ENCODE measurements at regions not wholly inside any gene's neighbourhood (a gene's known extent, or its start where the extent isn't known, plus 50 kb on each side); places are given as distances from the start of the nearest gene placed in this dataset.

DNA sequence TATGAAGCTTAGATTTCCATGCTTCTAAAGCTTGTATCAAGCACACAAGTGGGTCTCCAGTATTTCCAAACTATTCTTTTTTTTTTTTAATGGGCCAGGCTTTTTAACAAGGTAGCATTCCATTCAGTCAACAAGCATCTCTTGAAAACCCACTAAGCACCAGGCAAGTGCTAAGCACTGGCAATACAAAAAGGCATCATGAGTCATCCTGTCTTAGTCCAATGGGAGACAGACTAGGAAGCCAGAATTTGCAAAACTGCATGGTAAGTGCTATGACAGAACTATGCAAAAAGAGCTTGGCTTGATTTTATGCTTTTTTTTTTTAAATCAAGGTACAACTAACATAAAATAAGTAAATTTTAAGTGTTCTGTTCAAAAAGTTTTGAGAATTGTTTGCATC, 109.3 kb upstream of the DST start:
- no peaks in the 10 kb centered on the region for H3K36me3 ChIP-seq (replicated peaks; ENCODE audit: control insufficient read depth, insufficient read depth, low read length)
- no peaks in the 10 kb centered on the region for H3K27me3 ChIP-seq (ENCODE audit: control insufficient read depth, insufficient read depth, low read length)
- no peak overlapping the region for H3K4me3 ChIP-seq (ENCODE audit: insufficient read depth, low read depth, low read length)
- DNase-seq, result no peak

DNA sequence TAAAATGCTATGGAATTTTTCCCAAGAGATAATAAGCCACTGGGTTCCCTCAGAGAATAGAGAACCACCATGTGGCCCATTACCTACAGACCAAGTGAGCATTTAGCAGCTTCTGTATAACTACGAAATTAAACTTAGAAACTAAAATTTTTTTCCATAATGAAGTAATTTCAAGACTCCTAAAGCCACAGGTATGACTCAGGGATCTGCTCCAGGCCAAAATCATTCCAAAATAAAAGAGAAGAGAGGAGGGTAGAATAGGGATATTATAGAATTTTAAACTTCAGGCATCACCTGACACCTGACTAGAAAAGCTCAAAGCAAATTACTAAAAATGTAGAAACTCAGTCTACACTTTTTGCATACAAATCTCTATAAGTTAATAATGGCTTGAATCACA, 108.9 kb upstream of the DST start:
- Histone ChIP-seq H3K27me3 (ENCODE audit: control insufficient read depth, insufficient read depth, low read length) (no peaks in the 10 kb centered on the region), H3K4me3 (ENCODE audit: insufficient read depth, low read depth, low read length) (no peak overlapping the region), H3K36me3 (replicated peaks; ENCODE audit: control insufficient read depth, insufficient read depth, low read length) (no peaks in the 10 kb centered on the region)
- no peak for DNase-seq

DNA sequence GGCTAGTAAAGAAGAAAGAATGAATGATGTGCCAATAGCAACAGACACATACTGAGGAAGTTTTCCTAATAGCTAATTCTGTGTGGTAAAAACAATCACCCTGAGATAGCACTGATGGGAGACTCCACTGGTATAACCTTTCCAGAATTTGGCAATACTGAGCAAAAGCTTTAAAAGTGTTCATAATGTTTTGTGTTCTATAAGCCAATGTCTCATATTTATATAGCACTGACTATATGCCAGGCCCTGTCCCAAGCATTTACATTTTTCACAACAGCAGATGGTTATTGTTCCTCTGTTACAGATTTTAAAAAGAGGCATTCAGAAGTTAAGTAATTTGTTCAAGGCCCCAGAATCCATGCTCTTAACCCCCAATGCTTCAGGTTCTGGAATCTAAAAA, 108.0 kb upstream of the DST start:
- DNase-seq, result no peak
- Histone ChIP-seq H3K27me3 (ENCODE audit: control insufficient read depth, insufficient read depth, low read length) (no peaks in the 10 kb centered on the region), H3K4me3 (ENCODE audit: insufficient read depth, low read depth, low read length) (no peak overlapping the region), H3K36me3 (replicated peaks; ENCODE audit: control insufficient read depth, insufficient read depth, low read length) (no peaks in the 10 kb centered on the region)

DNA sequence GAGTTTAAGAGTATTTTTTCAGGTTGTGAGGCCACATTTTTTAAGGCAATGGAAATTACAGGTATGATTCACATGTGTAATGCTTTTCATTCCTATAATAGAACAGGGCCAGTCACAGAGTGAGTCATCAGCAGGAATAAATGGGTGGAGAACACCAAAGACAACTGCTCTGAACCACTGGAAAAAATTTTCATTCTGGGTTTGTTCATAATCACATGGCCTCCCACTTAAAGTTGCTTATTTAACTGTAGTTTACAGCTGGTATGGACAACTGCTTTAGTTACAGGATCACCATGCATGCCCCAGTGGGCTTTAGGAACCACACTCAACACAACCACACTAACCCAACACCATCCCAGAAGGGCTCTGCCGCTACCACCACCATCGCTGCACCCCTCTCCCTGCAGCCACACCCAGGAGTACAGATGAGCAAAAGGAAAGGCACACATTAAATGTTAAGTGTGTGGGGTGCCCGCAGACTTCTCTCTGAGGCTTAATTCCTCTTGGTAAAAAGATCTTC, 107.0 kb upstream of the DST start:
- Histone ChIP-seq H3K27me3 (ENCODE audit: control insufficient read depth, insufficient read depth, low read length) (no peaks in the 10 kb centered on the region), H3K36me3 (replicated peaks; ENCODE audit: control insufficient read depth, insufficient read depth, low read length) (no peaks in the 10 kb centered on the region), H3K4me3 (ENCODE audit: insufficient read depth, low read depth, low read length) (no peak overlapping the region)
- no peak for DNase-seq

DNA sequence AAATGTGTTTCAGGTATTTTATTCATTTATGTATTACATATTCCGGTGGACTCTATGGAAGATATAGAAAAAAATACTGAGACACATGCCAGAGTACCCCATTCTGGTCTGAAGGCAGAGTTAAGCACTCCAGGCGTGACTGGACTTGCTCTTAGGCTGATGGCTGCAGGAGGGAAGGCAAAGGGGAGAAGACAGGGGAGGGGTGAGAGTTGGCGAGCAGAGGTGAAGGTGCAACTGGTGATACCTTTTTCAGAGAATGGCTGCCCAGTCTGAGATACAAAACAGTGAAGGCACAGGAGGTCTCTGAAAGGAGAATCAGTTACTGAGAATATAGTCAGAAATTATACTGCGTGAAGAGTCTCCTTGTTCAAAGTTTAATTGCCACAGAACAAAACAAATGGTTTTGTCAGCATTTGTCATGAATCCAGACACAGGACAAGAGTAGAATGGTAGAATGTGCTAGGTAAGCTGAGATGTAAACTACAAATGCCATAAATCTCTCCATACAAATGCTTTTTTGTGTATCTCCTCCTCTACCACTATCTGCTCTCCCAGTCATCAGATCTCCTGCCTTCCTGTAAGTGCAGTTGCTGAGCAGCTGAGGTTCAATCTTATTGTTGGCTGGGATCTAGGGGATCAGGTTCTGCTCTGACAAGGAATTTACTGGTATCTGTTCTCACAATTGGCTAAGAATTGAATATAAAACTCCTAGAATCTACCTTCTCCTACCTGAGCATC, 104.2 kb upstream of the DST start:
- DNase-seq, result no peak
- no peak overlapping the region for H3K4me3 ChIP-seq (ENCODE audit: insufficient read depth, low read depth, low read length)
- no peaks in the 10 kb centered on the region for H3K27me3 ChIP-seq (ENCODE audit: control insufficient read depth, insufficient read depth, low read length)
- H3K36me3 ChIP-seq (replicated peaks; ENCODE audit: control insufficient read depth, insufficient read depth, low read length), result no peaks in the 10 kb centered on the region

DNA sequence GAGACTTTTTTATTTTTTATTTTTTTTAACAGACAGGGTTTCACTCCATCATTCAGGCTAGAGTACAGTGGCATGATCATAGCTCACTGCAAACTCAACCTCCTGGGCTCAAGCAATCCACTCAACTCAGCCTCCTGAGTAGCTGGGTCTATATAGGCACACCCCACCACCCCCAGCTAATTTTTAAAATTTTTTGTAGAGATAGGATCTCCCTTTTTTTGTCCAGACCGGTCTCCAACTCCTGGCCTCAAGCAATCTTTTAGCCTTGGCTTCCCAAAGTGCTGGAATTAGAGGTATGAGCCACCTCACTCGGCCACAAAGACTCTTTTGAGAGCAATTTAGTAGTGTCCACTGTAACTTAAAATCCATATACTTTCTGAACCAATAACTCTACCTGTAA, 103.3 kb upstream of the DST start:
- Histone ChIP-seq H3K27me3 (ENCODE audit: control insufficient read depth, insufficient read depth, low read length) (no peaks in the 10 kb centered on the region), H3K36me3 (replicated peaks; ENCODE audit: control insufficient read depth, insufficient read depth, low read length) (no peaks in the 10 kb centered on the region), H3K4me3 (ENCODE audit: insufficient read depth, low read depth, low read length) (no peak overlapping the region)
- no peak for DNase-seq

DNA sequence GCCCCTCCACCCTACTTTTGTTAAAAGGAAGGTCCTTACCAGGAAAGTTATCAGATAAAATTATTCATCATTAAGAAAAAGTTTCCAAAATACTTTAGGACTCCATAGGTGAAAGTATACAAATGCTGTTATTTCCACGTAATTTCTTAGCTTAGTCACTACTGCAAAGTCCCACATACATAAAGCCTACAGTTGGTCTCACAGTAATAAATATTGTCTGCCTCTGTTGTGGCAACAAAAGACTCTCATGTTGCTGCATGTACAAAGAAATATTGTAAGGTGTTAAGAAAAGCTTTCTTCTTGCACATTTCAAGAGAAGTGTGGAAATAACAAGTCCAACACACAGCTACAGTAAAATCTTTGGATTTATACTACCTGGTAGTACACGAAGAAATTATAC, 102.4 kb upstream of the DST start:
- H3K27me3 ChIP-seq (ENCODE audit: control insufficient read depth, insufficient read depth, low read length), result no peaks in the 10 kb centered on the region
- H3K4me3 ChIP-seq (ENCODE audit: insufficient read depth, low read depth, low read length), result no peak overlapping the region
- DNase-seq, result no peak
- no peaks in the 10 kb centered on the region for H3K36me3 ChIP-seq (replicated peaks; ENCODE audit: control insufficient read depth, insufficient read depth, low read length)

DNA sequence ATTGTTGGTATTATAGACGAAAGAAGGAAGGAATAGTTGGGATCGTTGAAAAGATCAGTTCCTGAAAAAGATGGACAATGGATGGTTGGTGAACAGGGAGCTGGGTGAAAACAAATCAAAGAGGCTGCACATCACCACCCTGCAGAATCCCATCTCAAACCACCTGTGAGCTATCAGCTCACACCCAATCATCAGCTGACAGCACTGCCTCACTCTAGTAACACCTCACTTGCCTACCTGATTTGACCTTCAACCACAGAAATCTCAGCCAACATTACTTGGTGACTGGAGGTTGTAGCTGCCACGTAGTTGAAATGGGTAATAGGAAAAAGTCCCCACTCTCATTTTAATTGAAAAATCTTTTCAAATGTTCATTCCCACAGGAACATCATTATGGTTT, 101.8 kb upstream of the DST start:
- Histone ChIP-seq H3K4me3 (ENCODE audit: insufficient read depth, low read depth, low read length) (no peak overlapping the region), H3K27me3 (ENCODE audit: control insufficient read depth, insufficient read depth, low read length) (no peaks in the 10 kb centered on the region), H3K36me3 (replicated peaks; ENCODE audit: control insufficient read depth, insufficient read depth, low read length) (no peaks in the 10 kb centered on the region)
- DNase-seq, result no peak

DNA sequence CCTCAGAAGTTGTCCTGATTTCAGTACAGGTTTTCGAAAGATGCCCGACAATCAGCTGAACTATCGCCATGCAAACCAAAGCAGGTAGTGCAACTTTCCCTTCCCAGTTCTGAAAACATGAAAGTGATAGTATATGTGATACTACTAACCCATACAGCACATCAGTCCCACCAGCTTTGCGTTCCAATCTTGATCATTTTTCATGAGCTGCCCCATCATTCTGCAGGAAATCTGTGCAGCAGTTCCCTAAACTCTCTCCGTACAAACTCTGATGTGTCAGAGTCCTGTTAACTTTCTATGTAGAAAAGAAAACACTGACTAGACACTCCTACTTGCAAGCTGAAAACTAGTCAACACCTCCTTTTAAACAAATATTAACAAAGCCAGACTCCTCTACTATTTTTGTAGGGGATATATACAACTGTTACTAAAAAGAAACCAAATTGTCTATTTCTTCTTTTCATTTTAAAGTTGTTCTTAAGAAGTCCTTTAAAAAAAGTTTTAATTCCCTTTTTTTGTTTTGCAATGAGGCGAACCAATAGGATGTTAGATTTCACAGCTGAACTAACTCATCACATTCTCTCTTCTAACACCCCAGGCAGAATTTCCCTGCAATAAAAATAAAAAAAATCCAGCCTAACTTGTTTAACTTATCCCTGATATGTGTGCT, 99.6 kb upstream of the DST start:
- H3K4me3 ChIP-seq (ENCODE audit: insufficient read depth, low read depth, low read length), result no peak overlapping the region

DNA sequence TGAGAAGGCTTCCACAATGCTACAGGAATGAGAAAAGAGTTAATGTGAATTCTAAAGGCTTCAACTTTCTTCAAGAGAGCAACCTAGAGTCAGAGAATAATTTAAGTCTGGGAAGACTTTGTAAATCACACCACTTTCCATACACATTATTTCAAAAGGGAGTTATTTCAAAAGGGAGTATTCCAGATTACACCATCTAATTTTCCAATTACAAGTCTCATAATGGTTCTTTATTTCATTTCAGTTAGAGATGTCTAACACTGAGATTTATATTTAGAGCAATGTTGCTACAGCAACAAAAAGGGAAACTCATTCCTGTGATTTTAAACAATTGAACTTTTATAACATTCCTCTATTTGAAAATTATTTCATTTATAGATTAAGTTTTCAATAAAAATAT, 98.8 kb upstream of the DST start:
- Histone ChIP-seq H3K27me3 (ENCODE audit: control insufficient read depth, insufficient read depth, low read length) (no peaks in the 10 kb centered on the region), H3K4me3 (ENCODE audit: insufficient read depth, low read depth, low read length) (no peak overlapping the region), H3K36me3 (replicated peaks; ENCODE audit: control insufficient read depth, insufficient read depth, low read length) (no peaks in the 10 kb centered on the region)
- no peak for DNase-seq

More for the DNA sequence above, 99.6 kb upstream of the DST start:
- DNase-seq, result no peak
- H3K27me3 ChIP-seq (ENCODE audit: control insufficient read depth, insufficient read depth, low read length), result no peaks in the 10 kb centered on the region
- H3K36me3 ChIP-seq (replicated peaks; ENCODE audit: control insufficient read depth, insufficient read depth, low read length), result no peaks in the 10 kb centered on the region

DNA sequence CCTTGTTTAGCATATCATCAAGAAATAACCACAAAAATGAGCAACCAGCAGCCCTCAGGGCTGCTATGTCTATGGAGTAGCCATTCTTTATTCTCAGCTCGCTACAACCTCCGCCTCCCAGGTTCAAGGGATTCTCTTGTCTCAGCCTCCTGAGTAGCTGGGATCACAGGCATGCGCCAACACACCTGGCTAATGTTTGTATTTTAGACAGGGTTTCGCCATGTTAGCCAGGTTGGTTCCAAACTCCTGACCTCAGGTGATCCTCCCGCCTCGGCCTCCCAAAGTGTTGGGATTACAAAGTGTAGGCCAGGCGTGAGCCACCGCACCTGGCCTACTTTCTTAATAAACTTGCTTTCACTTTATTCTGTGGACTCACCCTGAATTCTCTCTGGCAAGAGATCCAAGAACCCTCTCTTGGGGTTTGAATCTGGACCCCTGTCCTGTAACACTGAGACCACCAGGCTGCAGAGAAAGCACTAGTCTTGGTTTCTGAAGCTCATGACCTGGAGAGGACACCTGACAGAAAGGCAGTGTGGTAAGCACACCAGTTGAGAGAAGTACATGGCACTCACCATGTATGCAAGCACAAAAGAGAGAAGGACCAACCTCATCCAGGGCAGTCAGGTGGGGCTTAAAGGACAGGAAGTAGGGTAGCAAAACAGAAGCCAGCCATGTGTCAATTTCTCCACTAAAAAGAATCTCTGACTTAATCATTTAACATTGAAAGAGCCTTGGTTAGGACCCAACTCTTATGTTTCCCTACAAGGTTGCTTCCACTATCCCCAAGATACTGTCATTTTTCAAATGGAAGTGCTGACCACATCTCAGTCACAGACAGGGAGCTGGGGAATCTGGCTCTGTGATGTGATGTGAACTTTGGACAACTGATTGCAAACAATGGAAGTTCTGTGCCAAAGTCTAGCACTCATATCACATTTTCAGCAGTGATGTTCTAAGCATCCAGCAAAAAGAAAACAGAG, 97.4 kb upstream of the DST start:
- H3K36me3 ChIP-seq (replicated peaks; ENCODE audit: control insufficient read depth, insufficient read depth, low read length), result no peaks in the 10 kb centered on the region
- no peak for DNase-seq
- no peaks in the 10 kb centered on the region for H3K27me3 ChIP-seq (ENCODE audit: control insufficient read depth, insufficient read depth, low read length)
- H3K4me3 ChIP-seq (ENCODE audit: insufficient read depth, low read depth, low read length), result no peak overlapping the region

DNA sequence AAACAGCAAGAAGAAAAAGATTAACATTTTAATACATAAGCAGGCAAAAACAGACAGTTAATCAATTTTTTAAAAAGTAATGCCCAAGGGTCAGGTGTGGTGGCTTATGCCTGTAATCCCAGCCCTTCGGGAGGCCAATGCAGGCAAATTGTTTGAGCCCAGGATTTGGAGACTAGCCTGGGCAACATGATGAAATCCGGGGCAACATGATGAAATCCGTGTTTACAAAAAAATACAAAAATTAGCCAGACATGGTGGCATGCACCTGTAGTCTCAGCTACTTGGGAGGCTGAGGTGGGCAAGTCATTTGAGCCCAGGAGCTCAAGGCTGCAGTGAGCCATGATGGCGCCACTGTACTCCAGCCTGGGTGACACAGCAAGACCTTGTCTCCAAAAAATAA, 94.1 kb upstream of the DST start:
- no peak for DNase-seq
- H3K27me3 ChIP-seq (ENCODE audit: control insufficient read depth, insufficient read depth, low read length), result no peaks in the 10 kb centered on the region
- no peaks in the 10 kb centered on the region for H3K36me3 ChIP-seq (replicated peaks; ENCODE audit: control insufficient read depth, insufficient read depth, low read length)
- no peak overlapping the region for H3K4me3 ChIP-seq (ENCODE audit: insufficient read depth, low read depth, low read length)

DNA sequence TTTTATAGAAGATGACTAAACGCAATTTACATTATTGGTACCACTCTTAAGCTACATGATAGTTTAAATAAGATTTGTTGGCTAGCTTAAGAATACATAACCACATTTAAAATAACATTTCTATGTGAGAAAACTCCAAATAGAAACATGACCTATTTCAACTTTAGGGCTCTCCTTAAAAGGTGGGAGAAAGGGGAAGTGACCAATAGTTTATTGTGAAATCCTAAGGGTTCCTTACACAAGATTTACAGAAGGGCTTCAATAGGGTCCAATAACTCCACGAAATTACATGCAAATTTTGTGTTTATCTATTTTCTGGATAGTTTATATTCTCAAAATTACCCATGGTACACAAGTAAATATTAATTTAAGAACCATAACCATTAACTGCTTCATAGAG, 91.6 kb upstream of the DST start:
- H3K4me3 ChIP-seq (ENCODE audit: insufficient read depth, low read depth, low read length), result no peak overlapping the region
- no peak for DNase-seq
- no peaks in the 10 kb centered on the region for H3K36me3 ChIP-seq (replicated peaks; ENCODE audit: control insufficient read depth, insufficient read depth, low read length)
- H3K27me3 ChIP-seq (ENCODE audit: control insufficient read depth, insufficient read depth, low read length), result no peaks in the 10 kb centered on the region

DNA sequence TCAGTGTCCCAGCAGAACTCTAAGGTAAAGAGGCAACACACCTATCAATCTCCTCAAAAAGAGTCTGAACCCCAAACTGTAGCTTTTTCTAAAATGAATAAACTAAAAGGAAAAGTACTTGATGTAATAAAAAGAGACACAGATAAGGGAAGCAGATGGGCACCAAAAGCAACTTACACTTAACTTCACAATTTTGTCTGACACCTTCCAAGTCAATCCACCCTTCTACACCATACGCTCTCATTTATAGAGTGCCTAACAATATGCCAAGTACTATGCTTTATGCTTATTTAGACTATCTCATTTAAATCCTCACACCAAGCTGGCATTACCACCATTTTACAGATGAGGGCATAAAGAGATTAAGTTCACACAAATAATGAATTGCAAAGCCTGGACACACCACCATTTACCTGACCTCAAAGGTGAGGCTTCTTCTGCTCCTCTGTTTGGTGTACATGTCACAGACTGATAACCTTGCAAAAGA, 90.6 kb upstream of the DST start:
- H3K36me3 ChIP-seq (replicated peaks; ENCODE audit: control insufficient read depth, insufficient read depth, low read length), result no peaks in the 10 kb centered on the region
- H3K4me3 ChIP-seq (ENCODE audit: insufficient read depth, low read depth, low read length), result no peak overlapping the region
- DNase-seq, result no peak
- H3K27me3 ChIP-seq (ENCODE audit: control insufficient read depth, insufficient read depth, low read length), result no peaks in the 10 kb centered on the region

Measured in H7 (cell line).